IPS DF 4.7 (cell line): ENCODE measurements at regions not wholly inside any gene's neighbourhood (a gene's known extent, or its start where the extent isn't known, plus 50 kb on each side); places are given as distances from the start of the nearest gene placed in this dataset.

ENCODE experiments used
- DNase-seq: peaks from one replicate; pipeline ENCODE4 v3.0.0-alpha.2; 2013; ENCODE audit warnings: low spot score; ENCODE audit errors: extremely low read depth

GRCh38 chr2:144161061-144161460, 358.9 kb downstream of the ZEB2 start:
- DNase-seq = no peak

GRCh38 chr2:144159240-144159639, 360.7 kb downstream of the ZEB2 start:
- DNase-seq = no peak

GRCh38 chr2:144158096-144158495, 361.8 kb downstream of the ZEB2 start:
- DNase-seq = no peak

GRCh38 chr2:144156736-144157640, 362.9 kb downstream of the ZEB2 start:
- no peak for DNase-seq

- no peak for DNase-seq
Observed at GRCh38 chr2:144154205-144154604, 365.7 kb downstream of the ZEB2 start.

GRCh38 chr2:144152817-144153271, 367.1 kb downstream of the ZEB2 start:
- no peak for DNase-seq

DNA sequence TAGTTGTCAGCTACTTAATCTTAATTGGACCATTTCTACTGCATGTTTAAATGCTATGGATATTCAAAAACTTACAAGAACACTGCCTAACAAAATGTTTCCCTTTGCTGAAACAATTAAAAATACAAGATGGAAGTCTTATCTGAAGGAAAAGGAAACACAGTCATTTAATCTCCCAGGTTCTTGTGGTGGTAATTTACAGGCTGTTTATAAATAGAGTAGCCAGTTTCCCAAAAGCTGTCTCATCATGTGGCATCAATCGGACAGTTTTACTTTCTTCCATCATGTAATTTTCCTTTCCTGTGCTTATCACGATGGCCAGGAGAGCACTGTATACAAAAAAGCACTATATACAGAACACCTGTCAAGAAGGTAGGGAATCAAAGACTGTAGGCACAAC, 368.1 kb downstream of the ZEB2 start:
- DNase-seq = no peak

GRCh38 chr2:144151405-144151804, 368.5 kb downstream of the ZEB2 start:
- DNase-seq = no peak

DNA sequence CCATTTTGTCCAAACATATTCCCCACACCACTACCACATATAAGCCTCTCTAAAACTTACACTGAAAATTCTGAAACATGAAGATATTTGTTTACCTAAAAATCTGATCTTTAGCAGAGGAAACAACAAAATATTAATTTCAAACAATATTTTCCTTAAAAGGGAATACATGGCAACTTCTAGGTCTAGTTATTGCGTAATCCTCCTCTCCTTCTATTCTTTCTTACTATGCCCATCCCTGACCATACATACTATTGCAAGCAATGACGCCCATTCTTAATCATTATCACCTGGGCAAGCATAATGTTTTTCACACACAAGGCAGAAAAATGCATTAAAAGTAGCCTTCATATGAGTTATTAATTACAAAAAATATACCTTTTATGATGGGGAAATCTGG, 372.6 kb downstream of the ZEB2 start:
- no peak for DNase-seq

DNA sequence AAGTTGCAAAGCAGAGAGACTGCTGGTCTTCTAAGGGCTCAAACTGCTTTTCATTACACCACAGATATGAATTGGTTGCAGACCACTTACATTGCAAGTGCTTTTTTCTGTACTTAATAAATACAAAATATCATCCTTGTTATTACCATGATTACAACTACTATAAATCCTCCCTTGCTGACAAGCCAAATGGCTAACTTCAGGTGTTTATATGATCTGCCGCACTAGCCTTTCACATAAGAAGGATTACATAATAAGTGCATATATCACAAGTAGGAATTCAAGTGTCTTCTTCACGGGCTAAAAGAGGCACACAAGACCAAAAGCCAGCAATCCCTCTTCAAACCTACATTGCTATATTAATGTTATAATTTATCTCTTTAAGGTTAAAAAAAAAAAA, 373.0 kb downstream of the ZEB2 start:
- no peak for DNase-seq

DNA sequence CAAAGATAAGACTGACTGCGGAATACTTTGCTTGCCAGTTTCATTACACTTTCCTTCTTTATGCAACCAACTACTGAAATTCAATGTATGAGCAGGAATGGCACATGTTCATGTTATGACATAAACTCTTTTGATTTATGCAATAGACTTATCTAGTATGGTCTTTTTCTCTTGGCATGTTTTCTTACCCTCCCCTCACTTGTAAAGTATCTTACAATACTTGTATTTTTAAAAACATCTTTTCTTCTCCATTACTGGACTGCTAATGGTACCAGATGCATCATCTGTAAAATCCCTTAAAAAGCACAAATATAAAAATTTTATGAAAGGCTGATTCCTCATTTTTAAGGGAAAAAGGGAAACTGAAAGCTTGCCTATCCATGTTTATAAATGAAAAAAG, 373.8 kb downstream of the ZEB2 start:
- DNase-seq = no peak

DNA sequence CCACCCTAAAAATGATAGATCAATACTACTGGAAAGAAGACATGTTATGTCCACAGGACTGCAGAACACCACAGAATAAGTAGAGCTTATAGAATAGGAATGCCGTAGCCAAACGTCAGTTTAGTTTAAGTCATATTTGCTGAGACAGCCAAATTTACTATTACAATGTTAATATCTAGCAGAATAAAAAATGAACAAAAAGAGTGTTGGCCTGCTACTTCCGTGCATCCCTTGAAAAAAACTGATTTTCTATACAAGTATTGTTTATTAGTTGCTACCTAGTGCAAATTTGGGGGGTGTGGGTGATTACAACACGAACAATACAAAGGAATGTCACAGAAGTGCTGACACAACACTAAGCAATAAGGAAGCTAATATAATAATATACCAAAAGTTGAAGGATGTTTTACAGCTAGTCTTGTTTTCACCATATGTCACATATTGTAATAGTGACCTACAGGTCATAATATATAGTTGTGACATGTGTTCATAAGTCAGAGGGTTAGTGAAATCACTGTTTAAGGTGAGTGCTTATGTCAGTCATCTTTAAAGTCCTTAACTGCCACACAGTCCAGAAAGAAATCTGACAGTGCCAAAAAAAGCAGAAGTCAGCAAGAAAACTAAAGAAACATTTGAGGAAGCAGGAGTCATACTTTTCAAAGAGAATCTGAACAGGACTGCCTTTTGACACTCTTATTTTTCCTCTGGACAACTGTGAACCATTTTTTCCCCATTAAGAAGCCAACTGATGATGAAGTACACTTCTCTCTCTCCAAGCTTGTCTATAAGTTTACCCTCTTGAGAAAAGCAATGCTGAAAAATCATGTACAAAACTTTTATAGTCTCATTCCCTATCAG, 376.4 kb downstream of the ZEB2 start:
- DNase-seq = no peak

DNA sequence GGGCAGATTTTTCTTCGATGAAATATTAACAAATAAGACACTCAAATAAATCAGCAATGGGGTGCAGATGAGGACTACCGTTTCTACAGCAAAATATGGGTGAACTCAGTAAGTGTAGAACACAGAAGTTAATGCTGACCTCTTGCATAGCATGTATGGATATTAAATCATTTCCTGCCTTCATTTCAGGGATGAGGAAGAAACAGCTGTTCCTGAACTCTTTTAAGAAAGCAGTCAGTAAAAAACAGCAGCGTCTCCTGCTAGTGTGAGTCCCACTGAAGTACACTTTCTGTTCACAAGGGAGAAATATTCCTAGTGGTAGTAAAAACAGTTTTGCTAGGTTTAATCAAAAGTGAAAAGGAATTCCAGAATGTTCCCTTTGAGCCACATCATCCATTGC, 379.0 kb downstream of the ZEB2 start:
- DNase-seq = no peak

- DNase-seq = no peak
Observed at GRCh38 chr2:144137705-144138428, 382.1 kb downstream of the ZEB2 start.

DNA sequence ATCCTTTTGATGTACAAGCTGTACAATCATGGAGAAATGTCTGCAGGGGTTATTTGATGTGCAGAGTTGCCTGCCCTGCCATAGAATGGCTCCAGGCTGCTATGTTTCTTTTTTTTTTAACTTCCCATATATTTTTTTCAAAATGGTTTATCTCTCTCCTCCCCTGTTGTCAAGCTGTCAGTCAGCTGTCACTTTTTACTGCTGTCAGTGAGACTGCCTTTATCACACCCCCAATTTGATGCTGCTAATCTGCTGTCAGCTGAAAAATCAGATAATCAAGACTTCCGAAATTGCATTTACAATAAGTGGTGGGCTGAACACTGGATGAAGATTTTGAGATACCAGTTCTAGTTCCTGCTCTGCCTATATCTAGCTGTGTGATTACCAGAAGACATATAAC, 382.6 kb downstream of the ZEB2 start:
- DNase-seq = no peak

DNA sequence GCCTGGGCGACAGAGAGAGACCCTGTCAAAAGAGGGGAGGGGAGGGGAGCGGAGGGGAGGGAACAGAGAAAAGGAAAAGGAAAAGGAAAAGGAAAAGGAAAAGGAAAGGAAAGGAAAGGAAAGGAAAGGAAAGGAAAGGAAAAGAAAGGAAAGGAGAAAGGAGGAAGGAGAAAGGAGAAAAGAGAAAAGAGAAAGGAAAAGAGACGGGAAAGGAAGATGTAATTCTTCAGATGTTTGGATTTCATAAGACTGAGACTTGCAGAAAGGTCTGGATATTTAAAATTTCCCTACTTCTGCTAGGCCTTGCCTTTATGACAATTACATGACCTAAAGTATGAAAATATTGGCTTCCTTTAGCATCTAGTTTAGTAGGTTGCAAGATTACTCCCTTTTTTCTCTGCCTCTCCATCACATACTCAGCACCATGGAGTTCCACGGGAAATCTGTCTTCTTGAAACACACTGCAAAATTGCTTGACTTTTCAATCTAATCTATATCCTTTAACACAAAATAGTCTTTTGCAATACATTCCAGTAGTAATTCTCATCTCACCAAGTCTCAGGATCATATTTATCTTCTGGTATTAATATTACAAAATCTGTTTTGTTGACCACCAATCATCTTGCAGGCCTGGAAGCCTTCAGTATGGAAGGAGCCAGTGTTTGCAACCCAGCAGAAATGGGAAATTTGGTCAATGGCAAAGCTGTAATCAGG, 383.5 kb downstream of the ZEB2 start:
- DNase-seq = no peak

- no peak for DNase-seq
Observed at GRCh38 chr2:144133936-144134665, 385.8 kb downstream of the ZEB2 start.

DNA sequence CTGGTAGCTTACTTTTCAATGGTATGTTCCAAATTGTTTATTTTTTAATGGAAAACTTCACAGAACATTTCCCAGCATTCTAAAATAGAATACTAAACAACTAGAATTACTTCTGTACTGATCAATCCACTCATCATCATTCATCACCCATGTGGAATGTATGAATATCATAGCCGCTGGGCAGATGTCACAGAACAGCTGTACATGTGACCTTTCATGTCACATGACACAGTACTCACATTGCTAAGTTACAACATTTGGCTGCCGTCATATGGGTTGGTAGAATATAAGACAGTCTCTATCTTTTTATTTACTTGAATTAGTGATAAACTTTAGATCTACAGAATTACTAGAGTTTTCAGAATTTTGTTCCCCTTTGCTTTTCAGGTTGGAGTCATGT, 387.6 kb downstream of the ZEB2 start:
- DNase-seq = no peak

- DNase-seq = no peak
Observed at GRCh38 chr2:144131042-144131441, 388.9 kb downstream of the ZEB2 start.

DNA sequence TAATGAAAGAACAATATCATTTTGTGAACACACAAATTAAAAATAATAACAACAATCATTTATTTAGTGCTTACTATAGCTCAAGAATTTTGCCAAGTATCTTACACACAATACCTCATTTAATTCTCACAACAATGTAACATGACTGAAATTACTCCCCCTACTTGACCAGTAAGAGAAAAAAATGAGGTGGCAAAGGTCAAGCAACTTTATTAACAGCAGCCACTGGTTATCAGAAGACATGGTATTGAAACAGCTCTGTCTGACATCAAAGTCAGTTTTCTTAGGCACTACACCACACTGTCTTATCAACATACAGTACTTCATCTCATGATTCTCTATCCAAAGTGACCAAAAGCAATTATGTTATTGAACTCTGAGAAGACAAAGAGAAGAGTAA, 389.4 kb downstream of the ZEB2 start:
- DNase-seq = no peak
